ENCODE measurements at regions not wholly inside any gene's neighbourhood (a gene's known extent, or its start where the extent isn't known, plus 50 kb on each side); places are given as distances from the start of the nearest gene placed in this dataset.

DNA sequence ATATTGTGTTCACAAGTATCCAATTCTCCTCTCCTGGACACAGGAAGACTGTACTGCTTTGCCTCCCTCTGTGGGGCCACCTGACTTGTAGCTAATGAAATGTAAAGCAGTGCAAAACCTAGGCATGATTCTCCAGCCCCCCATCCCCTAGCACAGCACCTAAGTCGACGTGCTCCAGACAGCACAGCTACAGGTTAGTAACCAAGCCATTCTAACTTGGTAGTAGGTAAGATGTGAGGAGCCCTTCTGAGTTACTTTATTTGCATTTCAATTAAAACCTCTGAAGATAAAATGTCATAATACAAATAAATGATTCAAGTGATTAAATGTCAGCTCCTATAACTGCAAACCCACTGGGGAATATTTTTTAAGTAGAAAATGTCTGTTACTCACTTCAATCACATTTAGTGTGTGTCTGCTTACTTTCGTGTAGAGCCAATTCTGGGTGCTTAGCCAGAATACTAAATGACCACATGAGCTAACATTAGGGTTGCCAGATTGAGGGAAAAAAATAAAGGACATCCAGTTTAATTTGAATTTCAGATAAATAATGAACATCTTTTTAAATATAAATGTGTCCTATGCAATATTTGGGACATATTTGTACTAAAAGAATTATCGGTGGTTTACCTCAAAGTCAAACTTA lies 64.8 kb upstream of the HIF1A start:
- TF ChIP-seq CTCF (IDR thresholded peaks at IDR 0.05) (no peak), POLR2AphosphoS5 (IDR thresholded peaks at IDR 0.05) (no peak), POLR2A (IDR thresholded peaks at IDR 0.05; ENCODE audit: low read depth) (no peak), EP300 (IDR thresholded peaks at IDR 0.05) (no peak)
- H3K27me3 ChIP-seq: no peaks in the 10 kb centered on the region
- DNase-seq (ENCODE audit: extremely low spot score): no peak
- intact Hi-C loops (cut with DNase I): no loop called here
- H3K9me3 ChIP-seq: no peaks in the 10 kb centered on the region
- peaks cover 0 to 4% (median 0%) of the 10 kb centered on the region in 4 donors for H3K4me1 ChIP-seq
- no peak overlapping the region for H3K27ac ChIP-seq (replicated peaks in 1 of 4)
- no peaks in the 10 kb centered on the region for H3K36me3 ChIP-seq
- no peak overlapping the region for H3K4me3 ChIP-seq
- 77% methylated on average over 4 of the region's 4 CpGs for WGBS

DNA sequence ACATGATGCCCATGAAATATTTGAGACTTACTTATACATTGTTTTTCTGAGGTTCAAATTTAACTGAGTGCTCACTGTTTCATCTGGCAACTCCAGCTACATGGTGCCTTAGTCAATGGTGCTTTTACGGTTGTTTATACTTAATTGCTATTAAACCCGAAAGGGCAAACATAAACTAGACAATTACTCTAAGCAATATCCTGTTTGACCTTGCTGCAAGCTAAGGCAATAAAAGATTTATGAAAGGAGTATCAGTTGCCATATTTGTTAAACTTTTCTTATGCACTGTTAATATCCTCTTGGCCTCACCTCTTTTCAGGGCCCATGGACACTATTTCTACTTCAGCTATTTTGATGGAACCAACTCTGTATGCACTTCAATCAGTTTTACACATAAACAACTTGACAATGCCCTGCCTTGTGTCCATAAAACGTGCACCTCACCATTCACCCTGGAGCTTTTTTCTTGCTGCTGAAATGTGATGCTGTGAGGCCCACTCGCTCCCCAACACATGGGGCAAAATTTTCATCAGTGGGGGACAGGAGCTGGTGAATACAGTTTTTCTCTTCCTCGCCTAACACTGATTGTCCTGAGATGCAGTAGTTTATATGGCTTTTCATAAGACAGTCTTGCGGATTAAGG lies 64.1 kb upstream of the HIF1A start:
- whole genome bisulfite sequencing: 86% methylated on average over 6 of the region's 6 CpGs

DNA sequence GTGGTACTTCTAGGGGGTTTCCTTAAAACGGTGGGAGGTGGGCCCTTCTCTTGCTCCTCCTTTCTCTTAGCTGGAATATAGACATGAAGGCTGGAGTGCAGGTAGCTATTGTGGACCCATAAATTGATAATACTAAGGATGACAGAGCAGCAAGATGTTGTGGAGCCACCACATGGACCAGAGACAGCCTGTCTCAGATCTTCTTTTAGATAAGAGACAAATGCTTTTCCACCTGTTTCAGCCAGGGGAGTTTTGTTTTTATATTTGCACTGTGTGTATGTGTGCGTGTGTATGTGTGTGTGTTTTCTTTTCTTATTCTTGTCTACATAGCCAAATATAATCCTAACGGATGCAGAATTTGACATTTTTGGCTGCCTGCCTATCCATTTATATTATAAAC lies 62.9 kb upstream of the HIF1A start:
- TF ChIP-seq POLR2A (IDR thresholded peaks at IDR 0.05; ENCODE audit: low read depth) (no peak), POLR2AphosphoS5 (IDR thresholded peaks at IDR 0.05) (no peak), EP300 (IDR thresholded peaks at IDR 0.05) (no peak), CTCF (IDR thresholded peaks at IDR 0.05) (no peak)
- 76% methylated on average over 3 of the region's 3 CpGs for WGBS
- intact Hi-C loops (cut with DNase I): no loop called here
- H3K36me3 ChIP-seq: no peaks in the 10 kb centered on the region
- H3K4me3 ChIP-seq: no peak overlapping the region
- no peak overlapping the region for H3K27ac ChIP-seq (replicated peaks in 1 of 4)
- no peak for DNase-seq (ENCODE audit: extremely low spot score)
- H3K4me1 ChIP-seq: peaks cover 0 to 4% (median 0%) of the 10 kb centered on the region in 4 donors
- no peaks in the 10 kb centered on the region for H3K27me3 ChIP-seq
- H3K9me3 ChIP-seq: no peaks in the 10 kb centered on the region

More for the DNA sequence above, 64.1 kb upstream of the HIF1A start:
- H3K27me3 ChIP-seq: no peaks in the 10 kb centered on the region
- peaks cover 0 to 4% (median 0%) of the 10 kb centered on the region in 4 donors for H3K4me1 ChIP-seq
- H3K9me3 ChIP-seq: no peaks in the 10 kb centered on the region
- H3K36me3 ChIP-seq: no peaks in the 10 kb centered on the region
- TF ChIP-seq EP300 (IDR thresholded peaks at IDR 0.05) (no peak), POLR2A (IDR thresholded peaks at IDR 0.05; ENCODE audit: low read depth) (no peak), POLR2AphosphoS5 (IDR thresholded peaks at IDR 0.05) (no peak)
- intact Hi-C loops (cut with DNase I): no loop called here
- DNase-seq (ENCODE audit: extremely low spot score): no peak
- no peak overlapping the region for H3K4me3 ChIP-seq
- H3K27ac ChIP-seq (replicated peaks in 1 of 4): no peak overlapping the region

- Histone ChIP-seq H3K36me3 (no peaks in the 10 kb centered on the region), H3K27ac (replicated peaks in 1 of 4) (no peak overlapping the region), H3K9me3 (no peaks in the 10 kb centered on the region), H3K4me3 (no peak overlapping the region), H3K4me1 (peaks cover 0 to 4% (median 0%) of the 10 kb centered on the region in 4 donors), H3K27me3 (no peaks in the 10 kb centered on the region)
- no peak for DNase-seq (ENCODE audit: extremely low spot score)
- intact Hi-C loops (cut with DNase I): no loop called here
- TF ChIP-seq CTCF (IDR thresholded peaks at IDR 0.05) (no peak), EP300 (IDR thresholded peaks at IDR 0.05) (no peak), POLR2A (IDR thresholded peaks at IDR 0.05; ENCODE audit: low read depth) (no peak), POLR2AphosphoS5 (IDR thresholded peaks at IDR 0.05) (no peak)
- 68% methylated on average over 1 of the region's 1 CpG for WGBS
Measured at GRCh38 chr14:61632807-61633206, 62.5 kb upstream of the HIF1A start.

- no peak overlapping the region for H3K27ac ChIP-seq (replicated peaks in 1 of 4)
- no peak overlapping the region for H3K4me3 ChIP-seq
- no peaks in the 10 kb centered on the region for H3K36me3 ChIP-seq
- no peaks in the 10 kb centered on the region for H3K9me3 ChIP-seq
- no peak for TF ChIP-seq POLR2A (IDR thresholded peaks at IDR 0.05; ENCODE audit: low read depth)
- no peak for TF ChIP-seq CTCF (IDR thresholded peaks at IDR 0.05)
- TF ChIP-seq POLR2AphosphoS5 (IDR thresholded peaks at IDR 0.05): no peak
- TF ChIP-seq EP300 (IDR thresholded peaks at IDR 0.05): no peak
- DNase-seq (ENCODE audit: extremely low spot score): no peak
- WGBS: 97% methylated on average over 1 of the region's 1 CpG
- no peaks in the 10 kb centered on the region for H3K27me3 ChIP-seq
- intact Hi-C loops (cut with DNase I): no loop called here
- peaks cover 8 to 11% (median 10%) of the 10 kb centered on the region in 4 donors for H3K4me1 ChIP-seq
Measured at GRCh38 chr14:61636291-61636690, 59.0 kb upstream of the HIF1A start.
